Liver (tissue), 8 donors: ENCODE measurements at regions not wholly inside any gene's neighbourhood (a gene's known extent, or its start where the extent isn't known, plus 50 kb on each side); places are given as distances from the start of the nearest gene placed in this dataset.

Experiments used
- DNase-seq: peaks from one replicate; pipeline ENCODE4 v3.0.0-alpha.2; 2017; ENCODE audit warnings: low spot score
- H3K27ac ChIP-seq, 2 donors: one replicate each; pipeline ENCODE4 v1.7.0; 2013; ENCODE audit warnings: inconsistent platforms in 2 of 2, low read length in 2 of 2, control low read depth in 1 of 2, low read depth in 1 of 2, mild to moderate bottlenecking in 1 of 2
- H3K27me3 ChIP-seq, 4 donors: one replicate each; pipeline versions ENCODE4 v1.6.1 to v1.7.0; 2013; ENCODE audit warnings: low read length in 3 of 4, inconsistent platforms in 1 of 4, mild to moderate bottlenecking in 1 of 4, moderate library complexity in 1 of 4; ENCODE audit not compliant: control insufficient read depth in 4 of 4, insufficient read depth in 4 of 4
- H3K36me3 ChIP-seq, 4 donors: one replicate each; pipeline versions ENCODE4 v1.6.1 to v1.7.0; 2013; ENCODE audit warnings: low read length in 3 of 4, mild to moderate bottlenecking in 3 of 4, low read depth in 1 of 4, moderate library complexity in 1 of 4; ENCODE audit not compliant: control insufficient read depth in 4 of 4, insufficient read depth in 3 of 4
- H3K4me1 ChIP-seq, 4 donors: one replicate each; pipeline versions ENCODE4 v1.6.1 to v1.7.0; 2013; ENCODE audit warnings: low read length in 3 of 4, mild to moderate bottlenecking in 3 of 4, moderate library complexity in 1 of 4; ENCODE audit not compliant: control insufficient read depth in 4 of 4, insufficient read depth in 4 of 4
- H3K4me3 ChIP-seq, 3 donors: one replicate each; pipeline versions ENCODE4 v1.6.1 to v1.7.0; 2013; ENCODE audit warnings: low read length in 3 of 3, control low read depth in 1 of 3, low read depth in 1 of 3, mild to moderate bottlenecking in 1 of 3
- H3K9ac ChIP-seq, 2 donors: one replicate each; pipeline ENCODE4 v1.7.0; 2013; ENCODE audit warnings: low read length in 2 of 2, mild to moderate bottlenecking in 2 of 2, moderate library complexity in 2 of 2, control low read depth in 1 of 2, low read depth in 1 of 2
- H3K9me3 ChIP-seq, 4 donors: one replicate each; pipeline versions ENCODE4 v1.6.1 to v1.7.0; 2013; ENCODE audit warnings: low read length in 3 of 4; ENCODE audit not compliant: control insufficient read depth in 4 of 4
- EGR1 ChIP-seq, 2 donors: IDR thresholded peaks; 2 replicates each; pipeline ENCODE4 v1.6.1; 2016 to 2018; ENCODE audit warnings: antibody characterized with exemption in 2 of 2, low read depth in 2 of 2
- FOXA1 ChIP-seq: IDR thresholded peaks from 2 replicates; pipeline ENCODE4 v1.6.1; 2016; ENCODE audit warnings: antibody characterized with exemption
- FOXA2 ChIP-seq: IDR thresholded peaks from 2 replicates; pipeline ENCODE4 v1.6.1; 2016; ENCODE audit warnings: antibody characterized with exemption
- GABPA ChIP-seq, 2 donors: IDR thresholded peaks in 1 of 2; conservative IDR thresholded peaks in 1 of 2; 2 replicates each; pipeline ENCODE4 v1.6.1; 2016; ENCODE audit warnings: antibody characterized with exemption in 2 of 2, mild to moderate bottlenecking in 1 of 2, moderate library complexity in 1 of 2
- HNF4A ChIP-seq, 2 donors: conservative IDR thresholded peaks; 2 replicates each; pipeline ENCODE4 v1.6.1; 2016; ENCODE audit warnings: antibody characterized with exemption in 2 of 2, mild to moderate bottlenecking in 2 of 2
- HNF4G ChIP-seq: IDR thresholded peaks from 2 replicates; pipeline ENCODE4 v1.6.1; 2016; ENCODE audit warnings: antibody characterized with exemption
- JUND ChIP-seq, 2 donors: IDR thresholded peaks; 2 replicates each; pipeline ENCODE4 v1.6.1; 2016; ENCODE audit warnings: antibody characterized with exemption in 2 of 2
- NR2F2 ChIP-seq: IDR thresholded peaks from 2 replicates; pipeline ENCODE4 v1.6.1; 2016; ENCODE audit warnings: antibody characterized with exemption
- RAD21 ChIP-seq, 2 donors: IDR thresholded peaks; 2 replicates each; pipeline ENCODE4 v1.6.1; 2016; ENCODE audit warnings: antibody characterized with exemption in 2 of 2, mild to moderate bottlenecking in 2 of 2
- RXRA ChIP-seq, 2 donors: IDR thresholded peaks; 2 replicates each; pipeline ENCODE4 v1.6.1; 2017 to 2018; ENCODE audit warnings: antibody characterized with exemption in 2 of 2, mild to moderate bottlenecking in 1 of 2
- SP1 ChIP-seq: IDR thresholded peaks from 2 replicates; pipeline ENCODE4 v1.6.1; 2018; ENCODE audit warnings: antibody characterized with exemption, mild to moderate bottlenecking
- TAF1 ChIP-seq: conservative IDR thresholded peaks from 2 replicates; pipeline ENCODE4 v1.6.1; 2016; ENCODE audit warnings: antibody characterized with exemption, mild to moderate bottlenecking
- YY1 ChIP-seq: IDR thresholded peaks from 2 replicates; pipeline ENCODE4 v1.6.1; 2016; ENCODE audit warnings: antibody characterized with exemption, mild to moderate bottlenecking
- WGBS: extraction: QIAGEN DNeasy Blood & Tissue Kit; methylation state at CpG from one replicate; pipeline ENCODE4 v1.1.7; 2013; 5-methylcytosine and 5-hydroxymethylcytosine counted together
- TF ChIP-seq, protein P1 (sequence below): IDR thresholded peaks from 2 replicates; pipeline ENCODE4 v1.6.1; 2016; ENCODE audit warnings: antibody characterized with exemption
- TF ChIP-seq, protein P2 (sequence below): IDR thresholded peaks from 2 replicates; pipeline ENCODE4 v1.6.1; 2016; ENCODE audit warnings: antibody characterized with exemption, mild to moderate bottlenecking
- TF ChIP-seq, protein P3 (sequence below): IDR thresholded peaks from 2 replicates; pipeline ENCODE4 v1.6.1; 2016; ENCODE audit warnings: antibody characterized with exemption
- TF ChIP-seq, protein P4 (sequence below): fragments of 150-350 bp; IDR thresholded peaks from 2 replicates; pipeline ENCODE4 v1.5.1; 2017; ENCODE audit warnings: improper control_type of control experiment, low read depth, low read length; ENCODE audit not compliant: missing input control
- TF ChIP-seq, protein P5 (sequence below): IDR thresholded peaks from 2 replicates; pipeline ENCODE4 v1.6.1; 2016; ENCODE audit warnings: antibody characterized with exemption
- donor health status: healthy.
- donor health status: healthy.
- donor health status: healthy.
- donor health status: healthy.
- donor health status: healthy.

DNA sequence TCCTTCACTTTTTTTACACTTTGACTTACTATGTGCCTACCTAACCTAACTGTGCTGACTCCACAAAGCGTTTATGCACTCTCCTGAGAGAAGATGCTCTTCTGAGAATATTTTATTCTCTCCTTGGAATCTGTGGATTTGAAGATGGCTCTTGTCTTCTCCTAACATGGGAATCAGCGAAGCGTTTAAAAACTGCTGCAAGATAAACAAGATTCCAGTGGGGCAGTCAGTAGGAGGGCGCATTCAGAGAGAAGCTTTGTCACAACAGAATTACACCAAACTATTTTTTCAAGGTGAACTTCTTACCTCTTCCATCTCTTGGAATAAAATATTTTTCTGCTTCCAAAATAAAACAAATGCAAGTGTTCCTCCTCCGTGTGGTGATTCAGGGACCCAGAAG lies 113.1 kb downstream of the FOXD2 start:
- Histone ChIP-seq H3K4me3 (no peak overlapping the region), H3K9ac (no peak overlapping the region), H3K36me3 (no peaks in the 10 kb centered on the region), H3K27ac (no peak overlapping the region), H3K4me1 (no peaks in the 10 kb centered on the region), H3K9me3 (no peaks in the 10 kb centered on the region), H3K27me3 (no peaks in the 10 kb centered on the region)
- 92% methylated on average over 5 of the region's 5 CpGs for WGBS
- no peak for DNase-seq
- TF ChIP-seq, protein P1, sequence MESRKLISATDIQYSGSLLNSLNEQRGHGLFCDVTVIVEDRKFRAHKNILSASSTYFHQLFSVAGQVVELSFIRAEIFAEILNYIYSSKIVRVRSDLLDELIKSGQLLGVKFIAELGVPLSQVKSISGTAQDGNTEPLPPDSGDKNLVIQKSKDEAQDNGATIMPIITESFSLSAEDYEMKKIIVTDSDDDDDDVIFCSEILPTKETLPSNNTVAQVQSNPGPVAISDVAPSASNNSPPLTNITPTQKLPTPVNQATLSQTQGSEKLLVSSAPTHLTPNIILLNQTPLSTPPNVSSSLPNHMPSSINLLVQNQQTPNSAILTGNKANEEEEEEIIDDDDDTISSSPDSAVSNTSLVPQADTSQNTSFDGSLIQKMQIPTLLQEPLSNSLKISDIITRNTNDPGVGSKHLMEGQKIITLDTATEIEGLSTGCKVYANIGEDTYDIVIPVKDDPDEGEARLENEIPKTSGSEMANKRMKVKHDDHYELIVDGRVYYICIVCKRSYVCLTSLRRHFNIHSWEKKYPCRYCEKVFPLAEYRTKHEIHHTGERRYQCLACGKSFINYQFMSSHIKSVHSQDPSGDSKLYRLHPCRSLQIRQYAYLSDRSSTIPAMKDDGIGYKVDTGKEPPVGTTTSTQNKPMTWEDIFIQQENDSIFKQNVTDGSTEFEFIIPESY, result no peak
- TF ChIP-seq, protein P2, sequence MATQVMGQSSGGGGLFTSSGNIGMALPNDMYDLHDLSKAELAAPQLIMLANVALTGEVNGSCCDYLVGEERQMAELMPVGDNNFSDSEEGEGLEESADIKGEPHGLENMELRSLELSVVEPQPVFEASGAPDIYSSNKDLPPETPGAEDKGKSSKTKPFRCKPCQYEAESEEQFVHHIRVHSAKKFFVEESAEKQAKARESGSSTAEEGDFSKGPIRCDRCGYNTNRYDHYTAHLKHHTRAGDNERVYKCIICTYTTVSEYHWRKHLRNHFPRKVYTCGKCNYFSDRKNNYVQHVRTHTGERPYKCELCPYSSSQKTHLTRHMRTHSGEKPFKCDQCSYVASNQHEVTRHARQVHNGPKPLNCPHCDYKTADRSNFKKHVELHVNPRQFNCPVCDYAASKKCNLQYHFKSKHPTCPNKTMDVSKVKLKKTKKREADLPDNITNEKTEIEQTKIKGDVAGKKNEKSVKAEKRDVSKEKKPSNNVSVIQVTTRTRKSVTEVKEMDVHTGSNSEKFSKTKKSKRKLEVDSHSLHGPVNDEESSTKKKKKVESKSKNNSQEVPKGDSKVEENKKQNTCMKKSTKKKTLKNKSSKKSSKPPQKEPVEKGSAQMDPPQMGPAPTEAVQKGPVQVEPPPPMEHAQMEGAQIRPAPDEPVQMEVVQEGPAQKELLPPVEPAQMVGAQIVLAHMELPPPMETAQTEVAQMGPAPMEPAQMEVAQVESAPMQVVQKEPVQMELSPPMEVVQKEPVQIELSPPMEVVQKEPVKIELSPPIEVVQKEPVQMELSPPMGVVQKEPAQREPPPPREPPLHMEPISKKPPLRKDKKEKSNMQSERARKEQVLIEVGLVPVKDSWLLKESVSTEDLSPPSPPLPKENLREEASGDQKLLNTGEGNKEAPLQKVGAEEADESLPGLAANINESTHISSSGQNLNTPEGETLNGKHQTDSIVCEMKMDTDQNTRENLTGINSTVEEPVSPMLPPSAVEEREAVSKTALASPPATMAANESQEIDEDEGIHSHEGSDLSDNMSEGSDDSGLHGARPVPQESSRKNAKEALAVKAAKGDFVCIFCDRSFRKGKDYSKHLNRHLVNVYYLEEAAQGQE, result no peak
- no peak for TF ChIP-seq YY1
- TF ChIP-seq RXRA (IDR thresholded peaks at IDR 0.05), result no peak
- no peak for TF ChIP-seq GABPA (IDR thresholded peaks at IDR 0.05 in 1 of 2, conservative IDR thresholded peaks at IDR 0.05 in 1 of 2)
- no peak for TF ChIP-seq RAD21 (IDR thresholded peaks at IDR 0.05)
- TF ChIP-seq EGR1 (IDR thresholded peaks at IDR 0.05; ENCODE audit: low read depth in 2 of 2), result no peak
- TF ChIP-seq NR2F2, result no peak
- no peak for TF ChIP-seq TAF1

DNA sequence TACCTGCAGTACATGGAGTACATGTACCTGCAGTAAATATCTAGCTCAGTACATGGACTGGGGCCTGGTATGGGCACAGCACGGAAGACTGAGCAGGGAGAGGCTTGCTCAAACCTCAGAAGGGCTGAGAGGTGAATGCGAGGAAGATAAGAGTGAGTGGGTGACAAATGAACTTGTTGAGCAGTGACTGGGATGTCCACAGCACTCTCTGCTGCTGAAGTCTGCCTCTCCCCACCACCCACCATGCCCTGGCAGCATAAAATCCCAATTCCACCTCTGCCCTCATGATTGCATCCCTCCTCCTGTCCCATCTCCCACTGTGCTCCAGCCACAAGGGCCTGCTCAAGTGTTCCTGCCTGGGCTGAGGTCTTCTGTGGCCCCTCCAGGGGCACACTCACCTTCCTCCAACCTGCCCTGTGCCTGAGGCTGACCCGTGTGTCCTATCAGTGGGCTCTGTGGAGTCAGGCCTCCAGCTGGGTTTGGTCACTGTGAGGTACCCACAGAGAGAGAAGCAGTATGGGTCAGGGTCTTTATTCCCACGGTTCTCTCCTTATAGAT lies 114.2 kb downstream of the FOXD2 start:
- Histone ChIP-seq H3K27me3 (no peaks in the 10 kb centered on the region), H3K9ac (no peak overlapping the region), H3K27ac (no peak overlapping the region), H3K9me3 (no peaks in the 10 kb centered on the region), H3K36me3 (no peaks in the 10 kb centered on the region), H3K4me1 (no peaks in the 10 kb centered on the region), H3K4me3 (no peak overlapping the region)
- TF ChIP-seq YY1, result no peak
- no peak for TF ChIP-seq GABPA (IDR thresholded peaks at IDR 0.05 in 1 of 2, conservative IDR thresholded peaks at IDR 0.05 in 1 of 2)
- TF ChIP-seq, protein P3, sequence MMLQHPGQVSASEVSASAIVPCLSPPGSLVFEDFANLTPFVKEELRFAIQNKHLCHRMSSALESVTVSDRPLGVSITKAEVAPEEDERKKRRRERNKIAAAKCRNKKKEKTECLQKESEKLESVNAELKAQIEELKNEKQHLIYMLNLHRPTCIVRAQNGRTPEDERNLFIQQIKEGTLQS, result no peak
- no peak for TF ChIP-seq EGR1 (IDR thresholded peaks at IDR 0.05; ENCODE audit: low read depth in 2 of 2)
- TF ChIP-seq FOXA1, result no peak
- TF ChIP-seq HNF4G, result no peak
- TF ChIP-seq, protein P4, sequence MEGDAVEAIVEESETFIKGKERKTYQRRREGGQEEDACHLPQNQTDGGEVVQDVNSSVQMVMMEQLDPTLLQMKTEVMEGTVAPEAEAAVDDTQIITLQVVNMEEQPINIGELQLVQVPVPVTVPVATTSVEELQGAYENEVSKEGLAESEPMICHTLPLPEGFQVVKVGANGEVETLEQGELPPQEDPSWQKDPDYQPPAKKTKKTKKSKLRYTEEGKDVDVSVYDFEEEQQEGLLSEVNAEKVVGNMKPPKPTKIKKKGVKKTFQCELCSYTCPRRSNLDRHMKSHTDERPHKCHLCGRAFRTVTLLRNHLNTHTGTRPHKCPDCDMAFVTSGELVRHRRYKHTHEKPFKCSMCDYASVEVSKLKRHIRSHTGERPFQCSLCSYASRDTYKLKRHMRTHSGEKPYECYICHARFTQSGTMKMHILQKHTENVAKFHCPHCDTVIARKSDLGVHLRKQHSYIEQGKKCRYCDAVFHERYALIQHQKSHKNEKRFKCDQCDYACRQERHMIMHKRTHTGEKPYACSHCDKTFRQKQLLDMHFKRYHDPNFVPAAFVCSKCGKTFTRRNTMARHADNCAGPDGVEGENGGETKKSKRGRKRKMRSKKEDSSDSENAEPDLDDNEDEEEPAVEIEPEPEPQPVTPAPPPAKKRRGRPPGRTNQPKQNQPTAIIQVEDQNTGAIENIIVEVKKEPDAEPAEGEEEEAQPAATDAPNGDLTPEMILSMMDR, result no peak
- no peak for TF ChIP-seq JUND (IDR thresholded peaks at IDR 0.05)
- TF ChIP-seq HNF4A (conservative IDR thresholded peaks at IDR 0.05), result no peak
- TF ChIP-seq SP1, result no peak
- no peak for TF ChIP-seq TAF1
- TF ChIP-seq NR2F2, result no peak
- TF ChIP-seq, protein P2, result no peak
- TF ChIP-seq FOXA2, result no peak
- no peak for TF ChIP-seq RAD21 (IDR thresholded peaks at IDR 0.05)
- TF ChIP-seq, protein P5, sequence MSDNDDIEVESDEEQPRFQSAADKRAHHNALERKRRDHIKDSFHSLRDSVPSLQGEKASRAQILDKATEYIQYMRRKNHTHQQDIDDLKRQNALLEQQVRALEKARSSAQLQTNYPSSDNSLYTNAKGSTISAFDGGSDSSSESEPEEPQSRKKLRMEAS, result no peak
- TF ChIP-seq, protein P1, result no peak
- 88% methylated on average over 4 of the region's 4 CpGs for WGBS
- DNase-seq, result no peak
